Stomach (tissue), 4 donors: ENCODE measurements at regions not wholly inside any gene's neighbourhood (a gene's known extent, or its start where the extent isn't known, plus 50 kb on each side); places are given as distances from the start of the nearest gene placed in this dataset.

Experiments used
- CTCF ChIP-seq, 7 experiments: fragments of 450-650 bp in 4 of 7; fragments of 200-600 bp in 3 of 7; sonication (generic) in 3 of 7; IDR thresholded peaks; one replicate each; pipeline ENCODE4 v1.5.1; 2016 to 2019; ENCODE audit warnings: antibody characterized with exemption in 7 of 7, control low read depth in 2 of 7, mild to moderate bottlenecking in 1 of 7
- POLR2A ChIP-seq, 4 donors: fragments of 450-650 bp; IDR thresholded peaks; one replicate each; pipeline ENCODE4 v1.6.1; 2016; ENCODE audit warnings: antibody characterized with exemption in 4 of 4, control low read depth in 2 of 4, mild to moderate bottlenecking in 1 of 4, moderate library complexity in 1 of 4

GRCh38 chr4:173943547-173943946 lies 339.9 kb downstream of the FBXO8 start:
- TF ChIP-seq CTCF (IDR thresholded peaks at IDR 0.05) (no peak), POLR2A (IDR thresholded peaks at IDR 0.05) (no peak)
